Smooth muscle cell (in vitro differentiated cells): ENCODE measurements at regions not wholly inside any gene's neighbourhood (a gene's known extent, or its start where the extent isn't known, plus 50 kb on each side); places are given as distances from the start of the nearest gene placed in this dataset.

ENCODE experiments used
- DNase-seq: peaks from one replicate; lab custom pipeline; 2025; ENCODE audit not compliant: unreplicated experiment; lab: John Stamatoyannopoulos, UW
- H2AFZ ChIP-seq: fragments of 200-600 bp; sonication (generic); 2 replicates; pipeline ENCODE4 v1.6.0; 2016; ENCODE audit warnings: antibody characterized with exemption, low read depth, mild to moderate bottlenecking
- H3F3A ChIP-seq: fragments of 200-600 bp; sonication (generic); 2 replicates; pipeline ENCODE4 v1.6.0; 2017; ENCODE audit warnings: antibody characterized with exemption, low read depth
- H3K27ac ChIP-seq: fragments of 200-600 bp; sonication (generic); 2 replicates; pipeline ENCODE4 v1.5.1; 2016; ENCODE audit warnings: low read depth, mild to moderate bottlenecking
- H3K27me3 ChIP-seq: fragments of 200-600 bp; sonication (generic); 2 replicates; pipeline ENCODE4 v1.6.1; 2016; ENCODE audit warnings: low read depth, mild to moderate bottlenecking
- H3K36me3 ChIP-seq: fragments of 200-600 bp; sonication (generic); 2 replicates; pipeline ENCODE4 v1.5.1; 2016; ENCODE audit warnings: low read depth
- H3K4me1 ChIP-seq: fragments of 200-600 bp; sonication (generic); 2 replicates; pipeline ENCODE4 v1.5.1; 2016; ENCODE audit warnings: low read depth
- H3K4me2 ChIP-seq: fragments of 200-600 bp; sonication (generic); 2 replicates; pipeline ENCODE4 v1.6.0; 2016; ENCODE audit warnings: mild to moderate bottlenecking
- H3K4me3 ChIP-seq: fragments of 200-600 bp; sonication (generic); 2 replicates; pipeline ENCODE4 v1.5.1; 2016; ENCODE audit warnings: mild to moderate bottlenecking
- H3K79me2 ChIP-seq: fragments of 200-600 bp; sonication (generic); 2 replicates; pipeline ENCODE4 v1.6.0; 2016; ENCODE audit warnings: low read depth, mild to moderate bottlenecking
- H3K9ac ChIP-seq: fragments of 200-600 bp; sonication (generic); 2 replicates; pipeline ENCODE4 v1.6.0; 2016; ENCODE audit warnings: low read depth
- H3K9me3 ChIP-seq: fragments of 200-600 bp; sonication (generic); replicated peaks from 2 replicates; pipeline ENCODE4 v1.5.1; 2016; ENCODE audit warnings: low read depth
- H4K20me1 ChIP-seq: fragments of 200-600 bp; sonication (generic); 2 replicates; pipeline ENCODE4 v1.6.0; 2016; ENCODE audit warnings: low read depth
- WGBS: methylation state at CpG from one replicate; pipeline ENCODE4 v1.1.7; 2016; ENCODE audit warnings: low lambda C conversion rate; 5-methylcytosine and 5-hydroxymethylcytosine counted together
- TF ChIP-seq, protein P1 (sequence below): fragments of 200-600 bp; sonication (generic); IDR thresholded peaks from 2 replicates; pipeline ENCODE4 v1.5.1; 2017; ENCODE audit warnings: borderline replicate concordance, mild to moderate bottlenecking, antibody characterized with exemption; ENCODE audit not compliant: insufficient read depth, poor library complexity, severe bottlenecking

DNA sequence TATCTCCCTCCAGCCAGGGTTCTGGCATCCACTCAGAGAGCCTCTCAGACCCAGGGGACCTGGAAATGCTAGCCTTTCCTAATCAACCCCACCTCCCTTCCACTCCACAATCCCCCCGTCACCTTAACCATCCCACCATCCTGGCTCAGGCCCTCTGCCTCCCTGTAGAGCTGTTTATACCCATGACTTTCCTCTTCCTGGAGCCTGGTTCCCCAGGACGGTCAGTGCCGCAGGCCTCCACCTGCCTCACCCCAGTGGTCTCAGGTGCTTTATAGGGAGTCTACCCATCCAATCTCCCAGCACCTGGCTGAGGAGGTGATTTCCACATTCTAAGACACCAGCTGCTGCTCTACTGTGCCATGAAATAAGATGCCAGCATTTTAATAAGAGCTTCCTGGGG, 1159.5 kb downstream of the TBC1D22A start:
- Histone ChIP-seq H4K20me1 (no peaks in the 10 kb centered on the region), H3K4me2 (no peak overlapping the region), H2AFZ (no peak overlapping the region), H3K79me2 (no peaks in the 10 kb centered on the region), H3K27ac (no peak overlapping the region), H3K27me3 (no peaks in the 10 kb centered on the region), H3K4me1 (no peaks in the 10 kb centered on the region), H3K36me3 (no peaks in the 10 kb centered on the region), H3F3A (no peaks in the 10 kb centered on the region), H3K4me3 (no peak overlapping the region), H3K9ac (no peak overlapping the region), H3K9me3 (no peaks in the 10 kb centered on the region)
- DNase-seq: no peak
- 87% methylated on average over 3 of the region's 3 CpGs for WGBS
- TF ChIP-seq, protein P1, sequence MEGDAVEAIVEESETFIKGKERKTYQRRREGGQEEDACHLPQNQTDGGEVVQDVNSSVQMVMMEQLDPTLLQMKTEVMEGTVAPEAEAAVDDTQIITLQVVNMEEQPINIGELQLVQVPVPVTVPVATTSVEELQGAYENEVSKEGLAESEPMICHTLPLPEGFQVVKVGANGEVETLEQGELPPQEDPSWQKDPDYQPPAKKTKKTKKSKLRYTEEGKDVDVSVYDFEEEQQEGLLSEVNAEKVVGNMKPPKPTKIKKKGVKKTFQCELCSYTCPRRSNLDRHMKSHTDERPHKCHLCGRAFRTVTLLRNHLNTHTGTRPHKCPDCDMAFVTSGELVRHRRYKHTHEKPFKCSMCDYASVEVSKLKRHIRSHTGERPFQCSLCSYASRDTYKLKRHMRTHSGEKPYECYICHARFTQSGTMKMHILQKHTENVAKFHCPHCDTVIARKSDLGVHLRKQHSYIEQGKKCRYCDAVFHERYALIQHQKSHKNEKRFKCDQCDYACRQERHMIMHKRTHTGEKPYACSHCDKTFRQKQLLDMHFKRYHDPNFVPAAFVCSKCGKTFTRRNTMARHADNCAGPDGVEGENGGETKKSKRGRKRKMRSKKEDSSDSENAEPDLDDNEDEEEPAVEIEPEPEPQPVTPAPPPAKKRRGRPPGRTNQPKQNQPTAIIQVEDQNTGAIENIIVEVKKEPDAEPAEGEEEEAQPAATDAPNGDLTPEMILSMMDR: no peak

DNA sequence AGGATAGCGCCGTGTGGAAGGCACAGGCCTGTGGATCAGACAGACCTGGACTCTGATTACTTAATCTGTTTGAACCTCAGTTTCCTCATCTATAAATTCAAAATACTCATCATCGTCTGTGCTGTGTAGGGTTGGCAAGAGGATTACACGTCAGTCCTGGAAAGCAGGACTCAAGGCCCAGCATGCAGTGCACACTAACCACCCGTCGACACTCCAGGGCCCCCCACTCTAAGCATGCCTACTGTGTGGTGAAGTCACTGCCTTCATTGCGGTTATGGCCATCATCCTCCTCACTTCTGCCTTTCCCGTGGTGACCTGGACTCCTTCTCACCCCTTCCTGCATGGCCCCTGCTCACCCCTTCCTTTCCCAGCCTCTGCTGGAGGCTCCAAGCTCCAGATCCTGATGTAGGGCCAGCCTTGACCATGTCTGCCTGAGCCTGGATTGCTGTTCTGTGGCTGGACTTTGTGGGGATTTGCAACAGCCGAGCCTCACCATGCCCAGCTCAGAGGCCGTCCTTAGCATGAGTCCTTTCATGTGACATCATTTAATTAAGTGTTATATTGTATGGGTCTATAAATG, 1158.0 kb downstream of the TBC1D22A start:
- Histone ChIP-seq H3K4me3 (no peak overlapping the region), H3K27me3 (no peaks in the 10 kb centered on the region), H3K27ac (no peak overlapping the region), H3K36me3 (no peaks in the 10 kb centered on the region), H3K79me2 (no peaks in the 10 kb centered on the region), H3K4me2 (no peak overlapping the region), H3F3A (no peaks in the 10 kb centered on the region), H4K20me1 (no peaks in the 10 kb centered on the region), H2AFZ (no peak overlapping the region), H3K9ac (no peak overlapping the region), H3K4me1 (no peaks in the 10 kb centered on the region), H3K9me3 (no peaks in the 10 kb centered on the region)
- TF ChIP-seq, protein P1: no peak
- WGBS: 72% methylated on average over 10 of the region's 10 CpGs
- DNase-seq: no peak

DNA sequence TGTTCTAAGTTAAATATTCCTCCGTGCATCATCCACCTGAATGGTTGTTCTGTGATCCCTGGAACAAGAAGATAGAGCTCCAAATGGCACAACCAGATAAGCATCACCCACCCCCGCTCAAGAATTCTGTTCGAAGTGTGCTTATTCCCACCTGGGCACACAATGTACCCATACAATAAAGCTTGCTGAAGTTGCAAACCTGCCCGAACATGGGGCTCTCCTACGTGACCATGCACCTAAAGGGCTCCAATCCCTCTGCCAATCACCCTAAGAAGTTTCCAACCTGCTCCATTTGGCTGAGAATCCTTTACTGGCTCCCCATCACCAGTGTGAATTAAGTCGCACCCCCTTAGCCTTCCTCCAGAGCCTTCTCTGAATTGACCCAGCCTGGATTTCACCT, 1157.4 kb downstream of the TBC1D22A start:
- Histone ChIP-seq H3K79me2 (no peaks in the 10 kb centered on the region), H3K27me3 (no peaks in the 10 kb centered on the region), H3K4me3 (no peak overlapping the region), H2AFZ (no peak overlapping the region), H3K9ac (no peak overlapping the region), H3K4me1 (no peaks in the 10 kb centered on the region), H4K20me1 (no peaks in the 10 kb centered on the region), H3K36me3 (no peaks in the 10 kb centered on the region), H3F3A (no peaks in the 10 kb centered on the region), H3K9me3 (no peaks in the 10 kb centered on the region), H3K4me2 (no peak overlapping the region), H3K27ac (no peak overlapping the region)
- no peak for DNase-seq
- TF ChIP-seq, protein P1: no peak
- 78% methylated on average over 6 of the region's 6 CpGs for WGBS

DNA sequence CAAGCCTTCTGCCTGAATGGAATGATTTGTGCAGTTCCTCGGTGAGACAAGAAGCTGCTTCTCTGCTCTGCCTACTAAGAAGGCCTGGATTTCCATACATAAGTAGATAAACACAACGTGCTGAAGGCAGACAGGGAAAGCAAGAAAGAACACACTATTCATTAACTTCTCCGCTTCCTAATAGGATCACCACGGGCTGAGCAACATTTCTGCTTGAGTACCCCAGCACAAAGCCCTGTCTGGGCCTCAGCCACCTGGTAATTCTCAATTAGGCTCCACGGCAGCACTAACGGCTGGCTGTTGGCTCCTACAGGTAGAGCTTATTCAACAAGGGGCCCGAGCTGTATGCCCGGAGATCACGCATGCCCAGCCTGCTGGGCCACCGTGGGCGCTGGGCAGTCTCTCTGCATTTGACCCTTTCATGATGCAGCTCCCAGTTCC, 1156.6 kb downstream of the TBC1D22A start:
- Histone ChIP-seq H3K9me3 (no peaks in the 10 kb centered on the region), H3F3A (no peaks in the 10 kb centered on the region), H2AFZ (no peak overlapping the region)

More for the DNA sequence above, 1156.6 kb downstream of the TBC1D22A start:
- Histone ChIP-seq H3K27me3 (no peaks in the 10 kb centered on the region), H3K79me2 (no peaks in the 10 kb centered on the region), H3K4me2 (no peak overlapping the region), H3K4me3 (no peak overlapping the region), H3K36me3 (no peaks in the 10 kb centered on the region), H3K27ac (no peak overlapping the region), H4K20me1 (no peaks in the 10 kb centered on the region), H3K9ac (no peak overlapping the region), H3K4me1 (no peaks in the 10 kb centered on the region)
- WGBS: 82% methylated on average over 11 of the region's 11 CpGs
- TF ChIP-seq, protein P1: no peak
- DNase-seq: no peak
